ENCODE measurements at regions not wholly inside any gene's neighbourhood (a gene's known extent, or its start where the extent isn't known, plus 50 kb on each side); places are given as distances from the start of the nearest gene placed in this dataset.

- DNase-seq (ENCODE audit: low read depth in 3 of 3), result no peak
Observed at GRCh38 chr12:69061574-69061973, 128.6 kb upstream of the CPM start.

GRCh38 chr12:69062621-69063237, 129.8 kb upstream of the CPM start:
- no peak for DNase-seq (ENCODE audit: low read depth in 3 of 3)

- no peak for DNase-seq (ENCODE audit: low read depth in 3 of 3)
Observed at GRCh38 chr12:69064734-69065443, 131.9 kb upstream of the CPM start.

- DNase-seq (ENCODE audit: low read depth in 3 of 3), result no peak
Observed at GRCh38 chr12:69065775-69066174, 132.8 kb upstream of the CPM start.

GRCh38 chr12:69066492-69067373, 133.8 kb upstream of the CPM start:
- no peak for DNase-seq (ENCODE audit: low read depth in 3 of 3)

GRCh38 chr12:69067713-69068112, 134.7 kb upstream of the CPM start:
- no peak for DNase-seq (ENCODE audit: low read depth in 3 of 3)

- DNase-seq (ENCODE audit: low read depth in 3 of 3), result no peak
Observed at GRCh38 chr12:69068448-69068847, 135.5 kb upstream of the CPM start.

GRCh38 chr12:69069479-69069878, 136.5 kb upstream of the CPM start:
- no peak for DNase-seq (ENCODE audit: low read depth in 3 of 3)

GRCh38 chr12:69070319-69071090, 137.5 kb upstream of the CPM start:
- peak; percentile 33 to 61 (median 56) for DNase-seq (ENCODE audit: low read depth in 3 of 3)

- DNase-seq (ENCODE audit: low read depth in 3 of 3), result no peak
Observed at GRCh38 chr12:69071091-69071370, 138.1 kb upstream of the CPM start.

GRCh38 chr12:69073035-69073434, 140.1 kb upstream of the CPM start:
- DNase-seq (ENCODE audit: low read depth in 3 of 3), result no peak

GRCh38 chr12:69074556-69075349, 141.8 kb upstream of the CPM start:
- no peak for DNase-seq (ENCODE audit: low read depth in 3 of 3)

- no peak for DNase-seq (ENCODE audit: low read depth in 3 of 3)
Observed at GRCh38 chr12:69083689-69084088, 150.7 kb upstream of the CPM start.

GRCh38 chr12:69084816-69085378, 151.9 kb upstream of the CPM start:
- DNase-seq (ENCODE audit: low read depth in 3 of 3), result no peak

- no peak for DNase-seq (ENCODE audit: low read depth in 3 of 3)
Observed at GRCh38 chr12:69085852-69086251, 152.9 kb upstream of the CPM start.

- DNase-seq (ENCODE audit: low read depth in 3 of 3), result no peak
Observed at GRCh38 chr12:69087986-69088385, 151.4 kb upstream of the CPSF6 start.

- no peak for DNase-seq (ENCODE audit: low read depth in 3 of 3)
Observed at GRCh38 chr12:69090722-69091121, 148.6 kb upstream of the CPSF6 start.

- no peak for DNase-seq (ENCODE audit: low read depth in 3 of 3)
Observed at GRCh38 chr12:69091442-69092017, 147.8 kb upstream of the CPSF6 start.

GRCh38 chr12:69092137-69092536, 147.2 kb upstream of the CPSF6 start:
- no peak for DNase-seq (ENCODE audit: low read depth in 3 of 3)

GRCh38 chr12:69094606-69095216, 144.7 kb upstream of the CPSF6 start:
- no peak for DNase-seq (ENCODE audit: low read depth in 3 of 3)

Measured in stimulated activated CD4-positive, alpha-beta T cell treated with anti-CD3 and anti-CD28 coated beads, TNF-alpha, amount 100 ng/mL, for 24 hours (primary cell).